Natural killer cell (primary cell): ENCODE measurements at regions not wholly inside any gene's neighbourhood (a gene's known extent, or its start where the extent isn't known, plus 50 kb on each side); places are given as distances from the start of the nearest gene placed in this dataset.

Experiments
- ATAC-seq, 3 donors: fragments of 150-1000 bp in 2 of 3; fragments of 200-7000 bp in 1 of 3; cut with Tn5 transposase; 1 replicate in 1 of 3; 2 replicates in 2 of 3; pipeline ENCODE4 v1.10.0; 2021; ENCODE audit warnings: mild to moderate bottlenecking in 2 of 3, moderate library complexity in 2 of 3
- DNase-seq, 2 donors: peaks; one replicate each; pipeline versions ENCODE4 v3.0.0 to v3.0.0-alpha.2; 2013 to 2021; ENCODE audit warnings: mixed read lengths in 1 of 2
- H3K27ac ChIP-seq: one replicate; pipeline ENCODE4 v1.5.1; 2013; ENCODE audit warnings: mild to moderate bottlenecking, low read length
- H3K27me3 ChIP-seq: one replicate; pipeline ENCODE4 v1.6.1; 2013; ENCODE audit warnings: low read length; ENCODE audit not compliant: control insufficient read depth, insufficient read depth
- H3K36me3 ChIP-seq: one replicate; pipeline ENCODE4 v1.6.1; 2013; ENCODE audit warnings: low read length; ENCODE audit not compliant: control insufficient read depth, insufficient read depth
- H3K4me1 ChIP-seq: one replicate; pipeline ENCODE4 v1.6.1; 2013; ENCODE audit warnings: low read length; ENCODE audit not compliant: control insufficient read depth, insufficient read depth
- H3K4me3 ChIP-seq: one replicate; pipeline ENCODE4 v1.5.1; 2013; ENCODE audit warnings: low read length
- H3K9me3 ChIP-seq: one replicate; pipeline ENCODE4 v1.6.1; 2013; ENCODE audit warnings: low read length; ENCODE audit not compliant: control insufficient read depth, insufficient read depth
- H3K27ac Mint-ChIP-seq, 2 donors: one replicate each; pipeline ENCODE4 v1.8.0; 2022; ENCODE audit warnings: mild to moderate bottlenecking in 2 of 2, mixed read lengths in 2 of 2, moderate library complexity in 1 of 2
- H3K27me3 Mint-ChIP-seq, 2 donors: one replicate each; pipeline ENCODE4 v1.8.0; 2022; ENCODE audit warnings: low read depth in 2 of 2, mixed read lengths in 2 of 2
- H3K36me3 Mint-ChIP-seq: one replicate; pipeline ENCODE4 v1.8.0; 2022; ENCODE audit warnings: mixed read lengths
- H3K4me1 Mint-ChIP-seq, 2 donors: one replicate each; pipeline ENCODE4 v1.8.0; 2022; ENCODE audit warnings: mixed read lengths in 2 of 2
- H3K4me3 Mint-ChIP-seq: one replicate; pipeline ENCODE4 v1.8.0; 2022; ENCODE audit warnings: mild to moderate bottlenecking, moderate library complexity, mixed read lengths
- H3K9me3 Mint-ChIP-seq, 2 donors: one replicate each; pipeline ENCODE4 v1.8.0; 2022; ENCODE audit warnings: mixed read lengths in 2 of 2
- CTCF ChIP-seq: fragments of 200-600 bp; IDR thresholded peaks from one replicate; pipeline ENCODE4 v1.8.0; 2022; ENCODE audit warnings: antibody characterized with exemption
- WGBS: methylation state at CpG from one replicate; pipeline ENCODE4 v1.1.7; 2013; ENCODE audit warnings: missing lambda C conversion rate; ENCODE audit not compliant: insufficient coverage; 5-methylcytosine and 5-hydroxymethylcytosine counted together
- intact Hi-C: fragments of 100-400 bp; cut with micrococcal nuclease; formaldehyde crosslinking; loops from one replicate; pipeline ENCODE4 v1.14.2; 2022

GRCh38 chr9:106577121-106577520 is 285.8 kb upstream of the ZNF462 start:
- no peak overlapping the region for H3K4me3 ChIP-seq
- H3K27me3 ChIP-seq: no peaks in the 10 kb centered on the region
- no peak for ATAC-seq
- H3K4me3 Mint-ChIP-seq: no peak overlapping the region
- peaks cover 10 to 20% of the 10 kb centered on the region in 2 donors for H3K9me3 Mint-ChIP-seq
- H3K9me3 ChIP-seq: peaks cover 8% of the 10 kb centered on the region
- TF ChIP-seq CTCF: no peak
- no peak overlapping the region for H3K27ac ChIP-seq
- H3K27me3 Mint-ChIP-seq: no peaks in the 10 kb centered on the region
- DNase-seq: no peak
- H3K4me1 Mint-ChIP-seq: no peaks in the 10 kb centered on the region
- no peaks in the 10 kb centered on the region for H3K4me1 ChIP-seq
- H3K27ac Mint-ChIP-seq: no peak overlapping the region
- no peaks in the 10 kb centered on the region for H3K36me3 ChIP-seq
- intact Hi-C loops: no loop called here
- peaks cover 8% of the 10 kb centered on the region for H3K36me3 Mint-ChIP-seq

- H3K27ac ChIP-seq: no peak overlapping the region
- H3K4me3 ChIP-seq: no peak overlapping the region
- Mint-ChIP-seq H3K9me3 (peaks cover 8 to 16% of the 10 kb centered on the region in 2 donors), H3K27ac (no peak overlapping the region), H3K27me3 (no peaks in the 10 kb centered on the region), H3K36me3 (peaks cover 8% of the 10 kb centered on the region), H3K4me3 (no peak overlapping the region), H3K4me1 (no peaks in the 10 kb centered on the region)
- intact Hi-C loops: no loop called here
- no peak for ATAC-seq
- TF ChIP-seq CTCF: no peak
- WGBS: no CpG with 5 or more reads among the region's 1 CpG
- no peaks in the 10 kb centered on the region for H3K36me3 ChIP-seq
- H3K27me3 ChIP-seq: no peaks in the 10 kb centered on the region
- no peaks in the 10 kb centered on the region for H3K4me1 ChIP-seq
- peaks cover 8% of the 10 kb centered on the region for H3K9me3 ChIP-seq
- DNase-seq: no peak
These were observed 282.4 kb upstream of the ZNF462 start for GRCh38 chr9:106580546-106580945.

DNA sequence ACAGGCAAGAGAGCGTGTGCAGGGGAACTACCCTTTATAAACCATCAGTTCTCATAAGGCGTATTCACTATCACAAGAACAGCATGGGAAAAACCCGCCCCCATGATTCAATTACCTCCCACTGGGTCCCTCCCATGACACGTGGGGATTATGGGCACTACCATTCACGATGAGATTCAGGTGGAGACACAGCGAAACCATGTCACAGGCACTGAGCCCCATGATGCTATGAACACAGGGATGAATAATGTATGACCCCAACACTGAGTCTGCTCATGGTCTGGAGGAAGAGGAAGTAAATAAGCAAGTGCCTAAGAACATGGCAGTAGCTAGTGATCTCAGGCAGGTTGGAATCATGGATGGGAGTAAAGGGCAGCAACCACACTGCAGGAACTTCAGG is 281.0 kb upstream of the ZNF462 start:
- H3K36me3 Mint-ChIP-seq: peaks cover 8% of the 10 kb centered on the region
- Histone ChIP-seq H3K36me3 (no peaks in the 10 kb centered on the region), H3K27me3 (no peaks in the 10 kb centered on the region), H3K9me3 (peaks cover 4% of the 10 kb centered on the region), H3K4me1 (no peaks in the 10 kb centered on the region), H3K27ac (no peak overlapping the region), H3K4me3 (no peak overlapping the region)
- ATAC-seq (no peak), DNase-seq (no peak)
- no peak overlapping the region for H3K4me3 Mint-ChIP-seq
- WGBS: 84% methylated on average over 6 of the region's 6 CpGs
- H3K9me3 Mint-ChIP-seq: peaks cover 8 to 13% of the 10 kb centered on the region in 2 donors
- H3K27me3 Mint-ChIP-seq: no peaks in the 10 kb centered on the region
- intact Hi-C loops: no loop called here
- no peak for TF ChIP-seq CTCF
- no peak overlapping the region for H3K27ac Mint-ChIP-seq
- no peaks in the 10 kb centered on the region for H3K4me1 Mint-ChIP-seq

- Mint-ChIP-seq H3K4me3 (no peak overlapping the region), H3K27me3 (no peaks in the 10 kb centered on the region), H3K4me1 (no peaks in the 10 kb centered on the region), H3K36me3 (peaks cover 8% of the 10 kb centered on the region), H3K9me3 (peaks cover 3 to 4% of the 10 kb centered on the region in 2 donors), H3K27ac (no peak overlapping the region)
- H3K4me3 ChIP-seq: no peak overlapping the region
- no peaks in the 10 kb centered on the region for H3K27me3 ChIP-seq
- no peak for ATAC-seq
- intact Hi-C loops: no loop called here
- H3K36me3 ChIP-seq: no peaks in the 10 kb centered on the region
- no peaks in the 10 kb centered on the region for H3K4me1 ChIP-seq
- peaks cover 4% of the 10 kb centered on the region for H3K9me3 ChIP-seq
- no peak overlapping the region for H3K27ac ChIP-seq
- no peak for DNase-seq
- TF ChIP-seq CTCF: no peak
These were observed 279.2 kb upstream of the ZNF462 start for GRCh38 chr9:106583751-106584150.
